ENCODE measurements at regions not wholly inside any gene's neighbourhood (a gene's known extent, or its start where the extent isn't known, plus 50 kb on each side); places are given as distances from the start of the nearest gene placed in this dataset.

- no peak overlapping the region for H2AFZ ChIP-seq
- H3K27me3 ChIP-seq (replicated peaks; ENCODE audit: insufficient read depth), result no peaks in the 10 kb centered on the region
- no peaks in the 10 kb centered on the region for H3K9me2 ChIP-seq (ENCODE audit: insufficient read depth)
- H3K4me2 ChIP-seq (ENCODE audit: unreplicated experiment), result no peak overlapping the region
- no peak for TF ChIP-seq EZH2phosphoT487 (IDR thresholded peaks at IDR 0.05; ENCODE audit: insufficient read depth, low read depth)
- TF ChIP-seq EZH2 (IDR thresholded peaks at IDR 0.05; ENCODE audit: insufficient read depth, poor library complexity, severe bottlenecking), result no peak
- H4K20me1 ChIP-seq (ENCODE audit: insufficient read depth), result no peaks in the 10 kb centered on the region
- H3K9ac ChIP-seq, result no peak overlapping the region
- no peaks in the 10 kb centered on the region for H3F3A ChIP-seq (ENCODE audit: insufficient read depth)
- no peaks in the 10 kb centered on the region for H3K79me2 ChIP-seq (ENCODE audit: insufficient read depth)
- DNase-seq, result no peak
- H3K4me1 ChIP-seq (ENCODE audit: insufficient read depth), result no peaks in the 10 kb centered on the region
- in situ Hi-C loops (cut with MboI), result no loop called here
- no peak overlapping the region for H3K4me3 ChIP-seq
- H3K9me3 ChIP-seq (ENCODE audit: low read depth), result no peaks in the 10 kb centered on the region
- WGBS, 2 experiments (ENCODE audit: low coverage in 1 of 2, low lambda C conversion rate in 2 of 2, missing lambda C conversion rate in 2 of 2), result 19 to 23% methylated on average over 4 of the region's 4 CpGs
- H3K27ac ChIP-seq, result no peak overlapping the region
- no peaks in the 10 kb centered on the region for H3K36me3 ChIP-seq (ENCODE audit: low read depth)
These were observed 1714.3 kb upstream of the PCDH7 start for GRCh38 chr4:29005838-29006237.

- Histone ChIP-seq H3K9me2 (ENCODE audit: insufficient read depth) (no peaks in the 10 kb centered on the region), H2AFZ (no peak overlapping the region), H3K9me3 (ENCODE audit: low read depth) (no peaks in the 10 kb centered on the region), H3K79me2 (ENCODE audit: insufficient read depth) (no peaks in the 10 kb centered on the region), H3K27ac (no peak overlapping the region), H3K4me2 (ENCODE audit: unreplicated experiment) (no peak overlapping the region), H3K36me3 (ENCODE audit: low read depth) (no peaks in the 10 kb centered on the region), H3K4me3 (no peak overlapping the region), H4K20me1 (ENCODE audit: insufficient read depth) (no peaks in the 10 kb centered on the region), H3K27me3 (replicated peaks; ENCODE audit: insufficient read depth) (no peaks in the 10 kb centered on the region), H3F3A (ENCODE audit: insufficient read depth) (no peaks in the 10 kb centered on the region), H3K9ac (no peak overlapping the region), H3K4me1 (ENCODE audit: insufficient read depth) (no peaks in the 10 kb centered on the region)
- no peak for DNase-seq
- no peak for TF ChIP-seq EZH2 (IDR thresholded peaks at IDR 0.05; ENCODE audit: insufficient read depth, poor library complexity, severe bottlenecking)
- no peak for TF ChIP-seq EZH2phosphoT487 (IDR thresholded peaks at IDR 0.05; ENCODE audit: insufficient read depth, low read depth)
- WGBS, 2 experiments (ENCODE audit: low coverage in 1 of 2, low lambda C conversion rate in 2 of 2, missing lambda C conversion rate in 2 of 2), result 14 to 15% methylated on average over 5 of the region's 5 CpGs
- in situ Hi-C loops (cut with MboI), result no loop called here
These were observed 1710.3 kb upstream of the PCDH7 start for GRCh38 chr4:29009908-29010307.

DNA sequence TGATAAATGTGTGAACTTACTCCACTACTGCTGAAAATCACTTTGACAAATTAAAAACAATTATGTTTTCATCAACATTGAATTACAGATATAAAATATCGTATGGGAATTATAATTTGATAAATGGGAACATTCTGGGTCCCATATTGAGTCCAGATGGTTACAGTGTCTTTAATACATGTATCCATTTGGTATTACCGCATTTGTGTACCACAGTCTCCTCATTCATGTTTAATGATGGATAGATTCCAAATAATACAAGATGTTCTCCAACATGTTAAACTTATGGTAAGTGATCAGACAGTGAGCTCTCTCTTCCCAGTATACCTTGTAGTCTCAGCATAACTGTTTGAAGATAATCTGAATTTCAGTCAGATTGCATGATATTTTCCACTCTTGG is 1706.8 kb upstream of the PCDH7 start:
- Histone ChIP-seq H2AFZ (no peak overlapping the region), H3K9me3 (ENCODE audit: low read depth) (no peaks in the 10 kb centered on the region), H3K4me1 (ENCODE audit: insufficient read depth) (no peaks in the 10 kb centered on the region), H3K9ac (no peak overlapping the region), H3K9me2 (ENCODE audit: insufficient read depth) (no peaks in the 10 kb centered on the region), H3K4me2 (ENCODE audit: unreplicated experiment) (no peak overlapping the region), H3K27me3 (replicated peaks; ENCODE audit: insufficient read depth) (no peaks in the 10 kb centered on the region), H3K27ac (no peak overlapping the region), H3F3A (ENCODE audit: insufficient read depth) (no peaks in the 10 kb centered on the region), H3K4me3 (no peak overlapping the region), H3K36me3 (ENCODE audit: low read depth) (no peaks in the 10 kb centered on the region), H3K79me2 (ENCODE audit: insufficient read depth) (no peaks in the 10 kb centered on the region), H4K20me1 (ENCODE audit: insufficient read depth) (no peaks in the 10 kb centered on the region)
- TF ChIP-seq EZH2phosphoT487 (IDR thresholded peaks at IDR 0.05; ENCODE audit: insufficient read depth, low read depth) (no peak), EZH2 (IDR thresholded peaks at IDR 0.05; ENCODE audit: insufficient read depth, poor library complexity, severe bottlenecking) (no peak)
- no peak for DNase-seq
- in situ Hi-C loops (cut with MboI), result no loop called here
- WGBS, 2 experiments (ENCODE audit: low coverage in 1 of 2, low lambda C conversion rate in 2 of 2, missing lambda C conversion rate in 2 of 2), result 1 to 4% methylated on average over 2 of the region's 2 CpGs

DNA sequence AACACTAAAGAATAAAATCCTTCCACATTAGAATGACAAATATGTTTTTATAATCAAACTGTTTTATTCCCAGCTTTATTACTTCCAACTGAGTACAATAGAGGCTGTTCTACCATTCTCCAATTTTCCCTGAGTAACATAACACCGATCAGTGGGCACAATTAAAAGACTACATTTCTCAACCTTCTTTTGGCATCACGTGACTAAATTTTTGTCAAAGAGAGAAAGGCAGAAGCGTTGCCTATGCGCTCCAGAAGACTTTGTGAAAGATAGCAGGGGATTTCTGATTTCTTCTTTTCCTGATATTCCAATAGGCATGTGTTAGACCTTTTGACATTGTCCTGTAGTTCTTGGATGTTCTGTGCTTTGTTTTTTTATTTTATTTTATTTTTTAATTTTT is 1705.6 kb upstream of the PCDH7 start:
- H3K9me3 ChIP-seq (ENCODE audit: low read depth), result no peaks in the 10 kb centered on the region
- no peaks in the 10 kb centered on the region for H3K4me1 ChIP-seq (ENCODE audit: insufficient read depth)
- no peak overlapping the region for H3K9ac ChIP-seq
- no peaks in the 10 kb centered on the region for H3K27me3 ChIP-seq (replicated peaks; ENCODE audit: insufficient read depth)
- TF ChIP-seq EZH2phosphoT487 (IDR thresholded peaks at IDR 0.05; ENCODE audit: insufficient read depth, low read depth) (no peak), EZH2 (IDR thresholded peaks at IDR 0.05; ENCODE audit: insufficient read depth, poor library complexity, severe bottlenecking) (no peak)
- H3K79me2 ChIP-seq (ENCODE audit: insufficient read depth), result no peaks in the 10 kb centered on the region
- no peak overlapping the region for H3K27ac ChIP-seq
- DNase-seq, result no peak
- H3F3A ChIP-seq (ENCODE audit: insufficient read depth), result no peaks in the 10 kb centered on the region
- H2AFZ ChIP-seq, result no peak overlapping the region
- no peak overlapping the region for H3K4me3 ChIP-seq
- WGBS, 2 experiments (ENCODE audit: low coverage in 1 of 2, low lambda C conversion rate in 2 of 2, missing lambda C conversion rate in 2 of 2), result 25 to 29% methylated on average over 4 of the region's 4 CpGs
- no peaks in the 10 kb centered on the region for H3K36me3 ChIP-seq (ENCODE audit: low read depth)
- H4K20me1 ChIP-seq (ENCODE audit: insufficient read depth), result no peaks in the 10 kb centered on the region
- in situ Hi-C loops (cut with MboI), result no loop called here
- H3K4me2 ChIP-seq (ENCODE audit: unreplicated experiment), result no peak overlapping the region
- H3K9me2 ChIP-seq (ENCODE audit: insufficient read depth), result no peaks in the 10 kb centered on the region

DNA sequence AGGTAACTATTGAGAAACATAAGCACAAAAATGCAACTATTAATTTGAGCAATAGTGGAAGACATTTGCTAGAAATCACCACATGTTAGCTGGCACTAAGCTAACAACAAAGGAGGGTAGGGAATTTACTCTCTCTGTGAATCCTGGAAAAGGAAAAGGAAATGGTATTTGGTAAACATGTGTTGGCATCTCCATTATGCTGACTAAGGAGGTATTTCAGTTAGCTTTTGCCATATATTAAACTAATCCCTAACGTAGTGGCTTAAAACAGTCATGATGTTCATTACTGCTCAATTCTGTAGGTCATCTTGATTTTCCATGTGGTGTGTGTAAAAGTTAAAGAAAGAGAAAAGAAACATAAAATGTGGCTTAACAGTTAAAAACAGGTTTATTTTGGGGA is 1686.5 kb upstream of the PCDH7 start:
- H3K27ac ChIP-seq, result no peak overlapping the region
- H3F3A ChIP-seq (ENCODE audit: insufficient read depth), result no peaks in the 10 kb centered on the region
- H2AFZ ChIP-seq, result no peak overlapping the region
- H3K27me3 ChIP-seq (replicated peaks; ENCODE audit: insufficient read depth), result no peaks in the 10 kb centered on the region
- no peaks in the 10 kb centered on the region for H3K36me3 ChIP-seq (ENCODE audit: low read depth)
- H3K4me2 ChIP-seq (ENCODE audit: unreplicated experiment), result no peak overlapping the region
- H3K4me3 ChIP-seq, result no peak overlapping the region
- WGBS, 2 experiments (ENCODE audit: low coverage in 1 of 2, low lambda C conversion rate in 2 of 2, missing lambda C conversion rate in 2 of 2), result 0 to 4% methylated on average over 1 of the region's 1 CpG
- TF ChIP-seq EZH2phosphoT487 (IDR thresholded peaks at IDR 0.05; ENCODE audit: insufficient read depth, low read depth) (no peak), EZH2 (IDR thresholded peaks at IDR 0.05; ENCODE audit: insufficient read depth, poor library complexity, severe bottlenecking) (no peak)
- DNase-seq, result no peak
- H3K9me2 ChIP-seq (ENCODE audit: insufficient read depth), result no peaks in the 10 kb centered on the region
- H3K4me1 ChIP-seq (ENCODE audit: insufficient read depth), result no peaks in the 10 kb centered on the region
- H3K9me3 ChIP-seq (ENCODE audit: low read depth), result no peaks in the 10 kb centered on the region
- no peaks in the 10 kb centered on the region for H3K79me2 ChIP-seq (ENCODE audit: insufficient read depth)
- no peaks in the 10 kb centered on the region for H4K20me1 ChIP-seq (ENCODE audit: insufficient read depth)
- in situ Hi-C loops (cut with MboI), result no loop called here
- H3K9ac ChIP-seq, result no peak overlapping the region
